ENCODE measurements at regions not wholly inside any gene's neighbourhood (a gene's known extent, or its start where the extent isn't known, plus 50 kb on each side); places are given as distances from the start of the nearest gene placed in this dataset.

GRCh38 chr12:115088995-115089841 is 405.2 kb upstream of the TBX3 start:
- Histone ChIP-seq H3K9ac (ENCODE audit: low read length in 5 of 5) (no peak overlapping the region), H3K9me3 (ENCODE audit: control insufficient read depth in 5 of 5, low read length in 5 of 5) (no peaks in the 10 kb centered on the region), H3K4me3 (ENCODE audit: low read depth in 1 of 5, low read length in 5 of 5) (no peak overlapping the region), H3K36me3 (ENCODE audit: control insufficient read depth in 5 of 5, insufficient read depth in 5 of 5, low read length in 5 of 5) (no peaks in the 10 kb centered on the region), H3K4me1 (ENCODE audit: control insufficient read depth in 5 of 5, insufficient read depth in 5 of 5, low read length in 5 of 5) (peaks cover 0 to 16% (median 8%) of the 10 kb centered on the region in 5 donors), H3K27ac (ENCODE audit: low read depth, low read length) (no peak overlapping the region), H3K27me3 (ENCODE audit: control insufficient read depth in 5 of 5, insufficient read depth in 4 of 5, low read length in 5 of 5) (no peaks in the 10 kb centered on the region)

- Histone ChIP-seq H3K4me3 (ENCODE audit: low read depth in 1 of 5, low read length in 5 of 5) (no peak overlapping the region), H3K36me3 (ENCODE audit: control insufficient read depth in 5 of 5, insufficient read depth in 5 of 5, low read length in 5 of 5) (no peaks in the 10 kb centered on the region), H3K9ac (ENCODE audit: low read length in 5 of 5) (no peak overlapping the region), H3K27me3 (ENCODE audit: control insufficient read depth in 5 of 5, insufficient read depth in 4 of 5, low read length in 5 of 5) (no peaks in the 10 kb centered on the region), H3K9me3 (ENCODE audit: control insufficient read depth in 5 of 5, low read length in 5 of 5) (no peaks in the 10 kb centered on the region), H3K27ac (ENCODE audit: low read depth, low read length) (no peak overlapping the region), H3K4me1 (ENCODE audit: control insufficient read depth in 5 of 5, insufficient read depth in 5 of 5, low read length in 5 of 5) (peaks cover 0 to 16% (median 8%) of the 10 kb centered on the region in 5 donors)
These were observed 404.5 kb upstream of the TBX3 start for GRCh38 chr12:115088328-115088994.

- no peaks in the 10 kb centered on the region for H3K9me3 ChIP-seq (ENCODE audit: control insufficient read depth in 5 of 5, low read length in 5 of 5)
- no peak overlapping the region for H3K4me3 ChIP-seq (ENCODE audit: low read depth in 1 of 5, low read length in 5 of 5)
- no peak overlapping the region for H3K9ac ChIP-seq (ENCODE audit: low read length in 5 of 5)
These were observed 401.6 kb upstream of the TBX3 start for GRCh38 chr12:115085594-115085993.

GRCh38 chr12:115079760-115080159 is 395.8 kb upstream of the TBX3 start:
- Histone ChIP-seq H3K36me3 (ENCODE audit: control insufficient read depth in 5 of 5, insufficient read depth in 5 of 5, low read length in 5 of 5) (no peaks in the 10 kb centered on the region), H3K27me3 (ENCODE audit: control insufficient read depth in 5 of 5, insufficient read depth in 4 of 5, low read length in 5 of 5) (no peaks in the 10 kb centered on the region), H3K4me1 (ENCODE audit: control insufficient read depth in 5 of 5, insufficient read depth in 5 of 5, low read length in 5 of 5) (no peaks in the 10 kb centered on the region), H3K4me3 (ENCODE audit: low read depth in 1 of 5, low read length in 5 of 5) (no peak overlapping the region), H3K9ac (ENCODE audit: low read length in 5 of 5) (no peak overlapping the region), H3K27ac (ENCODE audit: low read depth, low read length) (no peak overlapping the region), H3K9me3 (ENCODE audit: control insufficient read depth in 5 of 5, low read length in 5 of 5) (peaks cover 0 to 5% (median 0%) of the 10 kb centered on the region in 5 donors)

More at GRCh38 chr12:115085594-115085993, 401.6 kb upstream of the TBX3 start:
- Histone ChIP-seq H3K36me3 (ENCODE audit: control insufficient read depth in 5 of 5, insufficient read depth in 5 of 5, low read length in 5 of 5) (no peaks in the 10 kb centered on the region), H3K27ac (ENCODE audit: low read depth, low read length) (no peak overlapping the region), H3K27me3 (ENCODE audit: control insufficient read depth in 5 of 5, insufficient read depth in 4 of 5, low read length in 5 of 5) (no peaks in the 10 kb centered on the region), H3K4me1 (ENCODE audit: control insufficient read depth in 5 of 5, insufficient read depth in 5 of 5, low read length in 5 of 5) (peaks cover 0 to 16% (median 8%) of the 10 kb centered on the region in 5 donors)

GRCh38 chr12:115078990-115079389 is 395.0 kb upstream of the TBX3 start:
- Histone ChIP-seq H3K9me3 (ENCODE audit: control insufficient read depth in 5 of 5, low read length in 5 of 5) (peaks cover 0 to 5% (median 0%) of the 10 kb centered on the region in 5 donors), H3K4me3 (ENCODE audit: low read depth in 1 of 5, low read length in 5 of 5) (no peak overlapping the region), H3K9ac (ENCODE audit: low read length in 5 of 5) (no peak overlapping the region), H3K27me3 (ENCODE audit: control insufficient read depth in 5 of 5, insufficient read depth in 4 of 5, low read length in 5 of 5) (no peaks in the 10 kb centered on the region), H3K36me3 (ENCODE audit: control insufficient read depth in 5 of 5, insufficient read depth in 5 of 5, low read length in 5 of 5) (no peaks in the 10 kb centered on the region), H3K27ac (ENCODE audit: low read depth, low read length) (no peak overlapping the region), H3K4me1 (ENCODE audit: control insufficient read depth in 5 of 5, insufficient read depth in 5 of 5, low read length in 5 of 5) (no peaks in the 10 kb centered on the region)

- Histone ChIP-seq H3K4me3 (ENCODE audit: low read depth in 1 of 5, low read length in 5 of 5) (no peak overlapping the region), H3K9me3 (ENCODE audit: control insufficient read depth in 5 of 5, low read length in 5 of 5) (peaks cover 0 to 5% (median 0%) of the 10 kb centered on the region in 5 donors), H3K36me3 (ENCODE audit: control insufficient read depth in 5 of 5, insufficient read depth in 5 of 5, low read length in 5 of 5) (no peaks in the 10 kb centered on the region), H3K9ac (ENCODE audit: low read length in 5 of 5) (no peak overlapping the region), H3K27ac (ENCODE audit: low read depth, low read length) (no peak overlapping the region), H3K4me1 (ENCODE audit: control insufficient read depth in 5 of 5, insufficient read depth in 5 of 5, low read length in 5 of 5) (no peaks in the 10 kb centered on the region), H3K27me3 (ENCODE audit: control insufficient read depth in 5 of 5, insufficient read depth in 4 of 5, low read length in 5 of 5) (no peaks in the 10 kb centered on the region)
These were observed 394.4 kb upstream of the TBX3 start for GRCh38 chr12:115078334-115078733.

GRCh38 chr12:115075552-115076170 is 391.7 kb upstream of the TBX3 start:
- Histone ChIP-seq H3K9me3 (ENCODE audit: control insufficient read depth in 5 of 5, low read length in 5 of 5) (peaks cover 0 to 5% (median 0%) of the 10 kb centered on the region in 5 donors), H3K27me3 (ENCODE audit: control insufficient read depth in 5 of 5, insufficient read depth in 4 of 5, low read length in 5 of 5) (no peaks in the 10 kb centered on the region), H3K27ac (ENCODE audit: low read depth, low read length) (no peak overlapping the region), H3K9ac (ENCODE audit: low read length in 5 of 5) (no peak overlapping the region), H3K36me3 (ENCODE audit: control insufficient read depth in 5 of 5, insufficient read depth in 5 of 5, low read length in 5 of 5) (no peaks in the 10 kb centered on the region), H3K4me1 (ENCODE audit: control insufficient read depth in 5 of 5, insufficient read depth in 5 of 5, low read length in 5 of 5) (no peaks in the 10 kb centered on the region), H3K4me3 (ENCODE audit: low read depth in 1 of 5, low read length in 5 of 5) (no peak overlapping the region)

GRCh38 chr12:115074617-115075016 is 390.6 kb upstream of the TBX3 start:
- H3K36me3 ChIP-seq (ENCODE audit: control insufficient read depth in 5 of 5, insufficient read depth in 5 of 5, low read length in 5 of 5), result no peaks in the 10 kb centered on the region
- H3K4me3 ChIP-seq (ENCODE audit: low read depth in 1 of 5, low read length in 5 of 5), result no peak overlapping the region
- no peaks in the 10 kb centered on the region for H3K4me1 ChIP-seq (ENCODE audit: control insufficient read depth in 5 of 5, insufficient read depth in 5 of 5, low read length in 5 of 5)
- H3K9ac ChIP-seq (ENCODE audit: low read length in 5 of 5), result no peak overlapping the region
- peaks cover 0 to 5% (median 0%) of the 10 kb centered on the region in 5 donors for H3K9me3 ChIP-seq (ENCODE audit: control insufficient read depth in 5 of 5, low read length in 5 of 5)
- H3K27ac ChIP-seq (ENCODE audit: low read depth, low read length), result no peak overlapping the region
- no peaks in the 10 kb centered on the region for H3K27me3 ChIP-seq (ENCODE audit: control insufficient read depth in 5 of 5, insufficient read depth in 4 of 5, low read length in 5 of 5)

GRCh38 chr12:115072712-115073111 is 388.7 kb upstream of the TBX3 start:
- Histone ChIP-seq H3K9me3 (ENCODE audit: control insufficient read depth in 5 of 5, low read length in 5 of 5) (peaks cover 0 to 5% (median 0%) of the 10 kb centered on the region in 5 donors), H3K9ac (ENCODE audit: low read length in 5 of 5) (no peak overlapping the region), H3K27me3 (ENCODE audit: control insufficient read depth in 5 of 5, insufficient read depth in 4 of 5, low read length in 5 of 5) (no peaks in the 10 kb centered on the region), H3K36me3 (ENCODE audit: control insufficient read depth in 5 of 5, insufficient read depth in 5 of 5, low read length in 5 of 5) (no peaks in the 10 kb centered on the region), H3K4me3 (ENCODE audit: low read depth in 1 of 5, low read length in 5 of 5) (no peak overlapping the region), H3K4me1 (ENCODE audit: control insufficient read depth in 5 of 5, insufficient read depth in 5 of 5, low read length in 5 of 5) (no peaks in the 10 kb centered on the region), H3K27ac (ENCODE audit: low read depth, low read length) (no peak overlapping the region)

- Histone ChIP-seq H3K27ac (ENCODE audit: low read depth, low read length) (no peak overlapping the region), H3K27me3 (ENCODE audit: control insufficient read depth in 5 of 5, insufficient read depth in 4 of 5, low read length in 5 of 5) (no peaks in the 10 kb centered on the region), H3K36me3 (ENCODE audit: control insufficient read depth in 5 of 5, insufficient read depth in 5 of 5, low read length in 5 of 5) (no peaks in the 10 kb centered on the region), H3K4me3 (ENCODE audit: low read depth in 1 of 5, low read length in 5 of 5) (no peak overlapping the region), H3K4me1 (ENCODE audit: control insufficient read depth in 5 of 5, insufficient read depth in 5 of 5, low read length in 5 of 5) (no peaks in the 10 kb centered on the region), H3K9me3 (ENCODE audit: control insufficient read depth in 5 of 5, low read length in 5 of 5) (no peaks in the 10 kb centered on the region), H3K9ac (ENCODE audit: low read length in 5 of 5) (no peak overlapping the region)
These were observed 386.3 kb upstream of the TBX3 start for GRCh38 chr12:115070313-115070712.
